ENCODE measurements at regions not wholly inside any gene's neighbourhood (a gene's known extent, or its start where the extent isn't known, plus 50 kb on each side); places are given as distances from the start of the nearest gene placed in this dataset.

DNA sequence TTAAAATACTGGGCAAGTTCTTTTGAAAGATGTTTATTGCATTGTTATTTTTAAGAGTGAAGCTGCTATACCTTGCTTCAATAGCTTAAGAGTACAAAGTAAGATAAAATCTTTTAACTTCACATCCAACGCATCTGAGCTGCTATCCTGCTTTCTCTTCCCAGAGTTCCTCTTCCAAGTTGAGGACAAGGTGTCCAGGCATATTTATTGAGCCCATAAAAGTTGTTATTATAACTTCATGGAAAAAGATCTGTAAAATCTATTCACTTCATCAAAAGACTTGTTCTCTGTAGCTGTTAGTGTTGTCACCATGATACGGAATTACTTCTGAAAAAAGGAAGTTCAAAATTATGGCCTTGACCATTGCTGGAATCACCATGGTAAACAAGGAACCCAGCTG lies 306.2 kb upstream of the ELAVL2 start:
- TF ChIP-seq, protein P1, sequence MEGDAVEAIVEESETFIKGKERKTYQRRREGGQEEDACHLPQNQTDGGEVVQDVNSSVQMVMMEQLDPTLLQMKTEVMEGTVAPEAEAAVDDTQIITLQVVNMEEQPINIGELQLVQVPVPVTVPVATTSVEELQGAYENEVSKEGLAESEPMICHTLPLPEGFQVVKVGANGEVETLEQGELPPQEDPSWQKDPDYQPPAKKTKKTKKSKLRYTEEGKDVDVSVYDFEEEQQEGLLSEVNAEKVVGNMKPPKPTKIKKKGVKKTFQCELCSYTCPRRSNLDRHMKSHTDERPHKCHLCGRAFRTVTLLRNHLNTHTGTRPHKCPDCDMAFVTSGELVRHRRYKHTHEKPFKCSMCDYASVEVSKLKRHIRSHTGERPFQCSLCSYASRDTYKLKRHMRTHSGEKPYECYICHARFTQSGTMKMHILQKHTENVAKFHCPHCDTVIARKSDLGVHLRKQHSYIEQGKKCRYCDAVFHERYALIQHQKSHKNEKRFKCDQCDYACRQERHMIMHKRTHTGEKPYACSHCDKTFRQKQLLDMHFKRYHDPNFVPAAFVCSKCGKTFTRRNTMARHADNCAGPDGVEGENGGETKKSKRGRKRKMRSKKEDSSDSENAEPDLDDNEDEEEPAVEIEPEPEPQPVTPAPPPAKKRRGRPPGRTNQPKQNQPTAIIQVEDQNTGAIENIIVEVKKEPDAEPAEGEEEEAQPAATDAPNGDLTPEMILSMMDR (conservative IDR thresholded peaks at IDR 0.05 in 1 of 2, IDR thresholded peaks at IDR 0.05 in 1 of 2; ENCODE audit: extremely low read depth in 1 of 2, insufficient read depth in 1 of 2, low read depth in 1 of 2, low read length in 2 of 2), result no peak
- TF ChIP-seq EZH2 (IDR thresholded peaks at IDR 0.05; ENCODE audit: borderline replicate concordance, low read length), result no peak

Data from mammary epithelial cell (primary cell).